ENCODE measurements at regions not wholly inside any gene's neighbourhood (a gene's known extent, or its start where the extent isn't known, plus 50 kb on each side); places are given as distances from the start of the nearest gene placed in this dataset.

- no peak for TF ChIP-seq OSR1 (CRISPR knock-in tag; IDR thresholded peaks at IDR 0.05)
- TF ChIP-seq ZNF8 (CRISPR knock-in tag; IDR thresholded peaks at IDR 0.05): no peak
- TF ChIP-seq, protein P1, sequence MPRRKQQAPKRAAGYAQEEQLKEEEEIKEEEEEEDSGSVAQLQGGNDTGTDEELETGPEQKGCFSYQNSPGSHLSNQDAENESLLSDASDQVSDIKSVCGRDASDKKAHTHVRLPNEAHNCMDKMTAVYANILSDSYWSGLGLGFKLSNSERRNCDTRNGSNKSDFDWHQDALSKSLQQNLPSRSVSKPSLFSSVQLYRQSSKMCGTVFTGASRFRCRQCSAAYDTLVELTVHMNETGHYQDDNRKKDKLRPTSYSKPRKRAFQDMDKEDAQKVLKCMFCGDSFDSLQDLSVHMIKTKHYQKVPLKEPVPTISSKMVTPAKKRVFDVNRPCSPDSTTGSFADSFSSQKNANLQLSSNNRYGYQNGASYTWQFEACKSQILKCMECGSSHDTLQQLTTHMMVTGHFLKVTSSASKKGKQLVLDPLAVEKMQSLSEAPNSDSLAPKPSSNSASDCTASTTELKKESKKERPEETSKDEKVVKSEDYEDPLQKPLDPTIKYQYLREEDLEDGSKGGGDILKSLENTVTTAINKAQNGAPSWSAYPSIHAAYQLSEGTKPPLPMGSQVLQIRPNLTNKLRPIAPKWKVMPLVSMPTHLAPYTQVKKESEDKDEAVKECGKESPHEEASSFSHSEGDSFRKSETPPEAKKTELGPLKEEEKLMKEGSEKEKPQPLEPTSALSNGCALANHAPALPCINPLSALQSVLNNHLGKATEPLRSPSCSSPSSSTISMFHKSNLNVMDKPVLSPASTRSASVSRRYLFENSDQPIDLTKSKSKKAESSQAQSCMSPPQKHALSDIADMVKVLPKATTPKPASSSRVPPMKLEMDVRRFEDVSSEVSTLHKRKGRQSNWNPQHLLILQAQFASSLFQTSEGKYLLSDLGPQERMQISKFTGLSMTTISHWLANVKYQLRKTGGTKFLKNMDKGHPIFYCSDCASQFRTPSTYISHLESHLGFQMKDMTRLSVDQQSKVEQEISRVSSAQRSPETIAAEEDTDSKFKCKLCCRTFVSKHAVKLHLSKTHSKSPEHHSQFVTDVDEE (CRISPR knock-in tag; IDR thresholded peaks at IDR 0.05): no peak
- TF ChIP-seq, protein P2, sequence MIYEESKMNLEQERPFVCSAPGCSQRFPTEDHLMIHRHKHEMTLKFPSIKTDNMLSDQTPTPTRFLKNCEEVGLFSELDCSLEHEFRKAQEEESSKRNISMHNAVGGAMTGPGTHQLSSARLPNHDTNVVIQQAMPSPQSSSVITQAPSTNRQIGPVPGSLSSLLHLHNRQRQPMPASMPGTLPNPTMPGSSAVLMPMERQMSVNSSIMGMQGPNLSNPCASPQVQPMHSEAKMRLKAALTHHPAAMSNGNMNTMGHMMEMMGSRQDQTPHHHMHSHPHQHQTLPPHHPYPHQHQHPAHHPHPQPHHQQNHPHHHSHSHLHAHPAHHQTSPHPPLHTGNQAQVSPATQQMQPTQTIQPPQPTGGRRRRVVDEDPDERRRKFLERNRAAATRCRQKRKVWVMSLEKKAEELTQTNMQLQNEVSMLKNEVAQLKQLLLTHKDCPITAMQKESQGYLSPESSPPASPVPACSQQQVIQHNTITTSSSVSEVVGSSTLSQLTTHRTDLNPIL (CRISPR knock-in tag; IDR thresholded peaks at IDR 0.05; ENCODE audit: low read depth): no peak
- TF ChIP-seq, protein P3, sequence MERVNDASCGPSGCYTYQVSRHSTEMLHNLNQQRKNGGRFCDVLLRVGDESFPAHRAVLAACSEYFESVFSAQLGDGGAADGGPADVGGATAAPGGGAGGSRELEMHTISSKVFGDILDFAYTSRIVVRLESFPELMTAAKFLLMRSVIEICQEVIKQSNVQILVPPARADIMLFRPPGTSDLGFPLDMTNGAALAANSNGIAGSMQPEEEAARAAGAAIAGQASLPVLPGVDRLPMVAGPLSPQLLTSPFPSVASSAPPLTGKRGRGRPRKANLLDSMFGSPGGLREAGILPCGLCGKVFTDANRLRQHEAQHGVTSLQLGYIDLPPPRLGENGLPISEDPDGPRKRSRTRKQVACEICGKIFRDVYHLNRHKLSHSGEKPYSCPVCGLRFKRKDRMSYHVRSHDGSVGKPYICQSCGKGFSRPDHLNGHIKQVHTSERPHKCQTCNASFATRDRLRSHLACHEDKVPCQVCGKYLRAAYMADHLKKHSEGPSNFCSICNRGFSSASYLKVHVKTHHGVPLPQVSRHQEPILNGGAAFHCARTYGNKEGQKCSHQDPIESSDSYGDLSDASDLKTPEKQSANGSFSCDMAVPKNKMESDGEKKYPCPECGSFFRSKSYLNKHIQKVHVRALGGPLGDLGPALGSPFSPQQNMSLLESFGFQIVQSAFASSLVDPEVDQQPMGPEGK (CRISPR knock-in tag; IDR thresholded peaks at IDR 0.05; ENCODE audit: borderline replicate concordance): no peak
- TF ChIP-seq PPARA (CRISPR knock-in tag; IDR thresholded peaks at IDR 0.05; ENCODE audit: borderline replicate concordance): no peak
- TF ChIP-seq GLIS3 (CRISPR knock-in tag; IDR thresholded peaks at IDR 0.05): no peak
- no peak for TF ChIP-seq CSDC2 (CRISPR knock-in tag; IDR thresholded peaks at IDR 0.05)
- TF ChIP-seq ZC3H10 (CRISPR knock-in tag; IDR thresholded peaks at IDR 0.05): no peak
- no peak for TF ChIP-seq ARNTL (CRISPR knock-in tag; IDR thresholded peaks at IDR 0.05; ENCODE audit: borderline replicate concordance, low read depth)
- no peak for TF ChIP-seq ISL1 (CRISPR knock-in tag; IDR thresholded peaks at IDR 0.05)
- TF ChIP-seq ESRRG (CRISPR knock-in tag; IDR thresholded peaks at IDR 0.05): no peak
Observed at GRCh38 chr5:105380126-105380525, 1817.5 kb upstream of the NUDT12 start.
